NCI-H2171 treated with DMSO at 0.1 percent for 48 hours (cell line): ENCODE measurements at regions not wholly inside any gene's neighbourhood (a gene's known extent, or its start where the extent isn't known, plus 50 kb on each side); places are given as distances from the start of the nearest gene placed in this dataset.

Source experiments
- DNase-seq: peaks from one replicate; lab custom pipeline; 2025; lab: John Stamatoyannopoulos, UW

GRCh38 chr6:139438775-139439174 is 64.3 kb upstream of the CITED2 start:
- no peak for DNase-seq

GRCh38 chr6:139436957-139437348 is 62.5 kb upstream of the CITED2 start:
- DNase-seq = no peak

GRCh38 chr6:139436200-139436956 is 61.9 kb upstream of the CITED2 start:
- no peak for DNase-seq

GRCh38 chr6:139433631-139434419 is 59.4 kb upstream of the CITED2 start:
- DNase-seq = no peak

GRCh38 chr6:139431602-139431956 is 57.1 kb upstream of the CITED2 start:
- no peak for DNase-seq

- DNase-seq = no peak
Measured at GRCh38 chr6:139430899-139431601, 56.6 kb upstream of the CITED2 start.

- DNase-seq = no peak
Measured at GRCh38 chr6:139429580-139430145, 55.2 kb upstream of the CITED2 start.

- DNase-seq = no peak
Measured at GRCh38 chr6:139427199-139427598, 52.8 kb upstream of the CITED2 start.

GRCh38 chr6:139426795-139427194 is 52.3 kb upstream of the CITED2 start:
- DNase-seq = no peak

GRCh38 chr6:139425780-139426179 is 51.3 kb upstream of the CITED2 start:
- peak; percentile 17 for DNase-seq

- peak; percentile 87 for DNase-seq
Measured at GRCh38 chr6:139423971-139424667, 49.7 kb upstream of the CITED2 start.
